ENCODE measurements at regions not wholly inside any gene's neighbourhood (a gene's known extent, or its start where the extent isn't known, plus 50 kb on each side); places are given as distances from the start of the nearest gene placed in this dataset.
"Not testable (repeated sequence)": the region's sequence is repeated elsewhere in the genome, so short reads cannot be mapped to it uniquely, and the experiment has no call there.

DNA sequence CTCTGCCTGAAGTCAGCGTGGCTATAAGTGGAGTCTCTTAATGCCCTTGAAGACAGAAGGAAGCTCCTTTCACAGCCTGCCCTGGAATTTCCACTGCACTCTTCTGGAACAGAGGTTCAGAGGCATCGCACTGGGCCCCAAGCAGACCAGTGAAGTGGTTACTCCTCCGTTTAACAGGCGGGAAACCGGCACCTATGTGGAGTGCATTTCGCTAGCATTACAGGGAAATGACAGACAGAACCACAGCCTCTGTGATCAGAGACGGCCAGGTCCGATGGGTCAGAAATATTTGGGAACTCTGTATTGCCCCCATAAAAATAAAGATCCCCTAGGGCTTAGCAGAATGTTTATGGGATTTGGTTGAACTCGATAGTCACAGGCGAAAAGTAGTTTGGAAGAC is 406.9 kb upstream of the PRKCQ start:
- Histone ChIP-seq H3K4me2 (ENCODE audit: unreplicated experiment) (no peak overlapping the region), H3K9me3 (ENCODE audit: low read depth) (no peaks in the 10 kb centered on the region), H4K20me1 (ENCODE audit: insufficient read depth) (no peaks in the 10 kb centered on the region), H3F3A (ENCODE audit: insufficient read depth) (no peaks in the 10 kb centered on the region), H3K4me1 (ENCODE audit: insufficient read depth) (no peaks in the 10 kb centered on the region), H3K79me2 (ENCODE audit: insufficient read depth) (no peaks in the 10 kb centered on the region), H3K9ac (no peak overlapping the region), H2AFZ (no peak overlapping the region), H3K9me2 (ENCODE audit: insufficient read depth) (no peaks in the 10 kb centered on the region), H3K36me3 (ENCODE audit: low read depth) (no peaks in the 10 kb centered on the region), H3K4me3 (no peak overlapping the region), H3K27me3 (replicated peaks; ENCODE audit: insufficient read depth) (no peaks in the 10 kb centered on the region), H3K27ac (no peak overlapping the region)
- 60 to 75% methylated on average over 10 of the region's 10 CpGs for WGBS, 2 experiments (ENCODE audit: low coverage in 1 of 2, low lambda C conversion rate in 2 of 2, missing lambda C conversion rate in 2 of 2)
- no peak for TF ChIP-seq EZH2 (IDR thresholded peaks at IDR 0.05; ENCODE audit: insufficient read depth, poor library complexity, severe bottlenecking)
- TF ChIP-seq EZH2phosphoT487 (IDR thresholded peaks at IDR 0.05; ENCODE audit: insufficient read depth, low read depth) = no peak
- DNase-seq = no peak
- in situ Hi-C loops (cut with MboI) = no loop called here

DNA sequence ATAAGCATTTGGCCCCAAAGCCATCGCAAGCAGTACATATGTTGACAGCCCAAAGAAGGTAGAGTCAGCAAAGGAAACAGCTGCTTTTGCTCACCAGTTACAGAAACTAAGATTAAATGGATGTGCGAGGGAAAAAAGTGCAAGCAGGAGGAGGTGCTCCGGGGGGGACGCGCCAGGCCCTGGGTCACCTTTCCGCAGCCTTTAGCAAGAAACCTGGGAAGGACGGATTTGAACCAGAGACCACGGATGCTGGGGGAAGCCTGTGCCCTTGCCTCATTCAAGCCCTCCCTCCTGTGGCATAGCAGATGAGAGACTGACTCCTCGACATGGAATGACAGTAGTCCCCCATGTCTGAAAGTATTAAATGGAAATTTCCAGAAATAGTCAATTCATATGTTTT is 405.6 kb upstream of the PRKCQ start:
- in situ Hi-C loops (cut with MboI) = no loop called here
- no peaks in the 10 kb centered on the region for H3K9me3 ChIP-seq (ENCODE audit: low read depth)
- no peaks in the 10 kb centered on the region for H4K20me1 ChIP-seq (ENCODE audit: insufficient read depth)
- no peaks in the 10 kb centered on the region for H3K79me2 ChIP-seq (ENCODE audit: insufficient read depth)
- no peak overlapping the region for H3K4me2 ChIP-seq (ENCODE audit: unreplicated experiment)
- no peaks in the 10 kb centered on the region for H3K4me1 ChIP-seq (ENCODE audit: insufficient read depth)
- TF ChIP-seq EZH2phosphoT487 (IDR thresholded peaks at IDR 0.05; ENCODE audit: insufficient read depth, low read depth) (no peak), EZH2 (IDR thresholded peaks at IDR 0.05; ENCODE audit: insufficient read depth, poor library complexity, severe bottlenecking) (no peak)
- H3K9me2 ChIP-seq (ENCODE audit: insufficient read depth) = no peaks in the 10 kb centered on the region
- no peak overlapping the region for H3K27ac ChIP-seq
- no peak overlapping the region for H3K4me3 ChIP-seq
- no peak overlapping the region for H2AFZ ChIP-seq
- DNase-seq = no peak
- no peaks in the 10 kb centered on the region for H3K36me3 ChIP-seq (ENCODE audit: low read depth)
- 0 out of 2 replicates have a peak, but pooled peaks cover under 1% of the 10 kb centered on the region for H3K27me3 ChIP-seq (replicated peaks; ENCODE audit: insufficient read depth)
- H3K9ac ChIP-seq = no peak overlapping the region
- WGBS, 2 experiments (ENCODE audit: low coverage in 1 of 2, low lambda C conversion rate in 2 of 2, missing lambda C conversion rate in 2 of 2) = 32 to 33% methylated on average over 9 of the region's 9 CpGs
- H3F3A ChIP-seq (ENCODE audit: insufficient read depth) = no peaks in the 10 kb centered on the region

DNA sequence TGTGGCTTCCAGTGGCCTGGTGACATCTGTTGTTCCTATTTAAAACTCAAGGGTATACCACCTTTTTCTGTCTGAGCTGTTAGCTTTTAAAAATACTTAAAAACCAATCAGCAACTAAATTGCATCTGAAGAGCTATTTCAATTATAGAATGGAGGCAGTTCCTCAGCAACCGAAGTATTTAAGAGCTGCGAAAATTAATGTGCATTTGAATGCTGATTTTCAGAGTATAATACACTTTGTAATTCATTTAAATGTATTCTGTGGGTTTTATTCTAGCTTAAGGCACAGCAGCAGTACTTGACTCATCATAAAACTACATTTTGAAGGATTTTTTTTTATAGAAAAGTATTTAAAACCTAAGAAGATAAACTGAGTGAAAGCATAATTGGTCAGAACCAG is 404.9 kb upstream of the PRKCQ start:
- Histone ChIP-seq H3K27ac (no peak overlapping the region), H3K9me2 (ENCODE audit: insufficient read depth) (no peaks in the 10 kb centered on the region), H3K4me1 (ENCODE audit: insufficient read depth) (no peaks in the 10 kb centered on the region), H3K27me3 (replicated peaks; ENCODE audit: insufficient read depth) (0 out of 2 replicates have a peak, but pooled peaks cover 7% of the 10 kb centered on the region), H4K20me1 (ENCODE audit: insufficient read depth) (no peaks in the 10 kb centered on the region), H3K36me3 (ENCODE audit: low read depth) (no peaks in the 10 kb centered on the region), H3F3A (ENCODE audit: insufficient read depth) (no peaks in the 10 kb centered on the region), H3K9me3 (ENCODE audit: low read depth) (no peaks in the 10 kb centered on the region), H3K4me2 (ENCODE audit: unreplicated experiment) (no peak overlapping the region), H3K79me2 (ENCODE audit: insufficient read depth) (no peaks in the 10 kb centered on the region), H3K9ac (no peak overlapping the region), H2AFZ (no peak overlapping the region), H3K4me3 (no peak overlapping the region)
- 66 to 68% methylated on average over 2 of the region's 2 CpGs for WGBS, 2 experiments (ENCODE audit: low coverage in 1 of 2, low lambda C conversion rate in 2 of 2, missing lambda C conversion rate in 2 of 2)
- DNase-seq = no peak
- no peak for TF ChIP-seq EZH2phosphoT487 (IDR thresholded peaks at IDR 0.05; ENCODE audit: insufficient read depth, low read depth)
- no peak for TF ChIP-seq EZH2 (IDR thresholded peaks at IDR 0.05; ENCODE audit: insufficient read depth, poor library complexity, severe bottlenecking)
- in situ Hi-C loops (cut with MboI) = no loop called here

DNA sequence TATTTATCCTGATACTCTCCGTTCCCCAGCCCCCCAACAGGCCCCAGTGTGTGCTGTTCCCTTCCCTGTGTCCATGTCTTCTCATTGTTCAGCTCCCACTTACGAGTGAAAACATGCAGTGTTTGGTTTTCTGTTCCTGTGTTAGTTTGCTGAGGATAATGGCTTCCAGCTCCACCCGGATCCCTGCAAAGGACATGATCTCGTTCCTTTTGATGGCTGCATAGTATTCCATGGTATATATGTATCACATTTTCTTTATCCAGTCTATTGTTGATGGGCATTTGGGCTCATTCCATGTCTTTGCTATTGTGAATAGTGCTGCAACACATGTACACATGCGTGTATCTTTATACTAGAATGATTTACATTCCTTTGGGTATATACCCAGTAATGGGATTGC is 403.9 kb upstream of the PRKCQ start:
- H4K20me1 ChIP-seq (ENCODE audit: insufficient read depth); H3K36me3 ChIP-seq (ENCODE audit: low read depth); H3K9me2 ChIP-seq (ENCODE audit: insufficient read depth); in situ Hi-C loops (cut with MboI); H3K79me2 ChIP-seq (ENCODE audit: insufficient read depth); H3K9ac ChIP-seq; H3K4me1 ChIP-seq (ENCODE audit: insufficient read depth); H3K4me2 ChIP-seq (ENCODE audit: unreplicated experiment); H3K27ac ChIP-seq; H3F3A ChIP-seq (ENCODE audit: insufficient read depth); H3K9me3 ChIP-seq (ENCODE audit: low read depth); DNase-seq; H3K4me3 ChIP-seq; H2AFZ ChIP-seq: not testable (repeated sequence)
- 0 out of 2 replicates have a peak, but pooled peaks cover 14% of the 10 kb centered on the region for H3K27me3 ChIP-seq (replicated peaks; ENCODE audit: insufficient read depth)
- 21 to 25% methylated on average over 5 of the region's 5 CpGs for WGBS, 2 experiments (ENCODE audit: low coverage in 1 of 2, low lambda C conversion rate in 2 of 2, missing lambda C conversion rate in 2 of 2)

DNA sequence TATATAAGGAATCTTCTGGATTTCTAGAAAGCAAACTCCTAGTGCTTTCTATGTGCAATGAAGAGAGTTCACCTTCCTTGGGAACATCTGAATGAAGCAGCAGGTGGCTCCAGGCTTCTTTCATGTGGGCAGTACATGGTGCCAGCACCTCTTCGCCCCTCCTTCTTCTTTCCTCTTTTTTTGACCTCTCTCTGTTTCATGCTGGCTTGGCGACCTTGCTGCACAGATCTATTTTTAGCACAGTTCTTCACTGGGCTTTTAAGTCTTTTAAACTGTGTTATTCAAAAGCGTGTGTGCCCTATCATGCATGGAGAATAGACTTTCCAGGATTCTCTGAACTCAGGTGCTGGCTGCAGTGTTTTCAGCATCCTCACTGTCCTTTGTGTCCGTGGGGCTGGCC is 400.3 kb upstream of the PRKCQ start:
- Histone ChIP-seq H3K9ac (no peak overlapping the region), H3K79me2 (ENCODE audit: insufficient read depth) (no peaks in the 10 kb centered on the region), H3K4me1 (ENCODE audit: insufficient read depth) (no peaks in the 10 kb centered on the region), H3K9me2 (ENCODE audit: insufficient read depth) (no peaks in the 10 kb centered on the region), H3K4me3 (no peak overlapping the region), H3K9me3 (ENCODE audit: low read depth) (no peaks in the 10 kb centered on the region), H3K4me2 (ENCODE audit: unreplicated experiment) (no peak overlapping the region), H4K20me1 (ENCODE audit: insufficient read depth) (no peaks in the 10 kb centered on the region), H3K27ac (no peak overlapping the region), H3K36me3 (ENCODE audit: low read depth) (no peaks in the 10 kb centered on the region), H3K27me3 (replicated peaks; ENCODE audit: insufficient read depth) (0 out of 2 replicates have a peak, but pooled peaks cover 14% of the 10 kb centered on the region), H2AFZ (no peak overlapping the region), H3F3A (ENCODE audit: insufficient read depth) (no peaks in the 10 kb centered on the region)
- 27 to 28% methylated on average over 4 of the region's 4 CpGs for WGBS, 2 experiments (ENCODE audit: low coverage in 1 of 2, low lambda C conversion rate in 2 of 2, missing lambda C conversion rate in 2 of 2)
- TF ChIP-seq EZH2phosphoT487 (IDR thresholded peaks at IDR 0.05; ENCODE audit: insufficient read depth, low read depth) = no peak
- TF ChIP-seq EZH2 (IDR thresholded peaks at IDR 0.05; ENCODE audit: insufficient read depth, poor library complexity, severe bottlenecking) = no peak
- DNase-seq = no peak
- in situ Hi-C loops (cut with MboI) = no loop called here
